Suprapubic skin (tissue), 4 donors: ENCODE measurements at regions not wholly inside any gene's neighbourhood (a gene's known extent, or its start where the extent isn't known, plus 50 kb on each side); places are given as distances from the start of the nearest gene placed in this dataset.

ENCODE experiments used
- DNase-seq, 2 donors: peaks; one replicate each; pipeline ENCODE4 v3.0.0-alpha.2; 2019; ENCODE audit warnings: low spot score in 2 of 2
- H3K27ac ChIP-seq: fragments of 200-600 bp; sonication (generic); one replicate; pipeline ENCODE4 v1.5.1; 2019
- H3K27me3 ChIP-seq: fragments of 200-600 bp; sonication (generic); one replicate; pipeline ENCODE4 v1.5.1; 2019
- H3K36me3 ChIP-seq: fragments of 200-600 bp; sonication (generic); one replicate; pipeline ENCODE4 v1.5.1; 2019
- H3K4me1 ChIP-seq: fragments of 200-600 bp; sonication (generic); one replicate; pipeline ENCODE4 v1.5.1; 2019
- H3K4me3 ChIP-seq: fragments of 200-600 bp; sonication (generic); one replicate; pipeline ENCODE4 v1.5.1; 2019; ENCODE audit warnings: mild to moderate bottlenecking
- H3K9me3 ChIP-seq: fragments of 200-600 bp; sonication (generic); one replicate; pipeline ENCODE4 v1.5.1; 2019
- EP300 ChIP-seq: sonication (generic); formaldehyde crosslinking; IDR thresholded peaks from one replicate; pipeline ENCODE4 v1.6.1; 2017; ENCODE audit warnings: antibody characterized with exemption
- POLR2A ChIP-seq, 2 donors: fragments of 450-650 bp; IDR thresholded peaks; one replicate each; pipeline ENCODE4 v1.6.1; 2017; ENCODE audit warnings: antibody characterized with exemption in 2 of 2, mild to moderate bottlenecking in 2 of 2, moderate library complexity in 2 of 2
- POLR2AphosphoS5 ChIP-seq, 3 donors: sonication (generic); formaldehyde crosslinking; IDR thresholded peaks; one replicate each; pipeline ENCODE4 v1.6.1; 2017; ENCODE audit warnings: antibody characterized with exemption in 3 of 3
- WGBS: methylation state at CpG from one replicate; pipeline ENCODE4 v1.1.5; 2018; 5-methylcytosine and 5-hydroxymethylcytosine counted together
- TF ChIP-seq, protein P1 (sequence below), 2 donors: fragments of 200-600 bp in 1 of 2; fragments of 450-650 bp in 1 of 2; sonication (generic) in 1 of 2; IDR thresholded peaks; one replicate each; pipeline ENCODE4 v1.5.1; 2016 to 2019; ENCODE audit warnings: antibody characterized with exemption in 2 of 2, mild to moderate bottlenecking in 1 of 2, moderate library complexity in 1 of 2

GRCh38 chr4:28360681-28361080 is 1500.0 kb downstream of the STIM2 start:
- Histone ChIP-seq H3K4me1 (no peaks in the 10 kb centered on the region), H3K27ac (no peak overlapping the region), H3K27me3 (no peaks in the 10 kb centered on the region), H3K4me3 (no peak overlapping the region), H3K36me3 (no peaks in the 10 kb centered on the region), H3K9me3 (no peaks in the 10 kb centered on the region)
- no peak for TF ChIP-seq POLR2AphosphoS5 (IDR thresholded peaks at IDR 0.05)
- 75% methylated on average over 2 of the region's 2 CpGs for WGBS
- DNase-seq, result no peak

DNA sequence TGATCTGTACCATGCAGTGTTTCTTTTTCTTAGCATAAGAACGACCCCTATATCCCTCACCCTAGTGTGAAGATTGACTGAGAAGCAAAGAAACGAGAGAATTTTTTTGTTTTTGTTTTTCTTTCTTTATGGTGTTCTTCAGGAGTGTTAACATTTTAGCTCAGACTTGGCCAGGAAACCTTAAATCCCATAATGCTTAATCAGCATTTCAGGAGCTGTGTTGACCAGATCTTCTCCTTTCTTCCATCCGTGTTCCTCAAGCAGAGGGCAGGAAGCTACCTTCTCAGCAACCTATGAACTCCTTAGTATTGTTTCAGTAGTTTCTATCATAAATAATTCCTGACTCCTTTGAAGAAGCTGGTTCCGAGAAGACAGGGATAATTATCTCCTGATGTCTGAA is 1501.5 kb downstream of the STIM2 start:
- Histone ChIP-seq H3K36me3 (no peaks in the 10 kb centered on the region), H3K27ac (no peak overlapping the region), H3K4me3 (no peak overlapping the region), H3K4me1 (no peaks in the 10 kb centered on the region), H3K9me3 (no peaks in the 10 kb centered on the region), H3K27me3 (no peaks in the 10 kb centered on the region)
- WGBS, result 67% methylated on average over 4 of the region's 4 CpGs
- no peak for TF ChIP-seq POLR2AphosphoS5 (IDR thresholded peaks at IDR 0.05)
- no peak for DNase-seq

- H3K27me3 ChIP-seq, result no peaks in the 10 kb centered on the region
- no peak for DNase-seq
- no peaks in the 10 kb centered on the region for H3K36me3 ChIP-seq
- 79% methylated on average over 1 of the region's 1 CpG for WGBS
- TF ChIP-seq POLR2A (IDR thresholded peaks at IDR 0.05), result no peak
- TF ChIP-seq POLR2AphosphoS5 (IDR thresholded peaks at IDR 0.05), result no peak
- TF ChIP-seq, protein P1, sequence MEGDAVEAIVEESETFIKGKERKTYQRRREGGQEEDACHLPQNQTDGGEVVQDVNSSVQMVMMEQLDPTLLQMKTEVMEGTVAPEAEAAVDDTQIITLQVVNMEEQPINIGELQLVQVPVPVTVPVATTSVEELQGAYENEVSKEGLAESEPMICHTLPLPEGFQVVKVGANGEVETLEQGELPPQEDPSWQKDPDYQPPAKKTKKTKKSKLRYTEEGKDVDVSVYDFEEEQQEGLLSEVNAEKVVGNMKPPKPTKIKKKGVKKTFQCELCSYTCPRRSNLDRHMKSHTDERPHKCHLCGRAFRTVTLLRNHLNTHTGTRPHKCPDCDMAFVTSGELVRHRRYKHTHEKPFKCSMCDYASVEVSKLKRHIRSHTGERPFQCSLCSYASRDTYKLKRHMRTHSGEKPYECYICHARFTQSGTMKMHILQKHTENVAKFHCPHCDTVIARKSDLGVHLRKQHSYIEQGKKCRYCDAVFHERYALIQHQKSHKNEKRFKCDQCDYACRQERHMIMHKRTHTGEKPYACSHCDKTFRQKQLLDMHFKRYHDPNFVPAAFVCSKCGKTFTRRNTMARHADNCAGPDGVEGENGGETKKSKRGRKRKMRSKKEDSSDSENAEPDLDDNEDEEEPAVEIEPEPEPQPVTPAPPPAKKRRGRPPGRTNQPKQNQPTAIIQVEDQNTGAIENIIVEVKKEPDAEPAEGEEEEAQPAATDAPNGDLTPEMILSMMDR (IDR thresholded peaks at IDR 0.05), result no peak
- no peak for TF ChIP-seq EP300
- no peak overlapping the region for H3K27ac ChIP-seq
- no peak overlapping the region for H3K4me3 ChIP-seq
- no peaks in the 10 kb centered on the region for H3K4me1 ChIP-seq
- H3K9me3 ChIP-seq, result no peaks in the 10 kb centered on the region
These were observed 1508.9 kb downstream of the STIM2 start for GRCh38 chr4:28369499-28369898.

DNA sequence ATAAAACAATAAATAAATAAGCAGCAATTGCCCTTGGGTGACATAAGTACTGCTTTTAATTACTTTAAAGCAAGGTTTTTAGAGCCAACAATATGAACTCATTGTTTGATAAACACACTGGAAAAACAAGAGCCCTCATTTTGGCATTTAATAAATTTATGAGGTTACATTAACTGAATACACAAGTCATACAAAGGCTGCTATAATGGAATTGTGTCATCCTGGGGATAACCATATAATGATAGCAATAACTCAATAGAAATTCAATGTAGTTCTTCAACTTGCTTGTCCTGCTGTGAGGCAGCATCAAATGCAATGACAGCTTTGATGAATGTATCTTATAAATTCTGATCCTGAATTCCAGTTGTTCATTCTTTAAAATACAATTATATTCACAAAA is 1512.5 kb downstream of the STIM2 start:
- H3K36me3 ChIP-seq, result no peaks in the 10 kb centered on the region
- TF ChIP-seq EP300, result no peak
- TF ChIP-seq, protein P1 (IDR thresholded peaks at IDR 0.05), result no peak
- no peak for TF ChIP-seq POLR2AphosphoS5 (IDR thresholded peaks at IDR 0.05)
- no peak for TF ChIP-seq POLR2A (IDR thresholded peaks at IDR 0.05)
- H3K9me3 ChIP-seq, result no peaks in the 10 kb centered on the region
- no peaks in the 10 kb centered on the region for H3K27me3 ChIP-seq
- no peaks in the 10 kb centered on the region for H3K4me1 ChIP-seq
- no peak overlapping the region for H3K27ac ChIP-seq
- H3K4me3 ChIP-seq, result no peak overlapping the region
- no peak for DNase-seq

DNA sequence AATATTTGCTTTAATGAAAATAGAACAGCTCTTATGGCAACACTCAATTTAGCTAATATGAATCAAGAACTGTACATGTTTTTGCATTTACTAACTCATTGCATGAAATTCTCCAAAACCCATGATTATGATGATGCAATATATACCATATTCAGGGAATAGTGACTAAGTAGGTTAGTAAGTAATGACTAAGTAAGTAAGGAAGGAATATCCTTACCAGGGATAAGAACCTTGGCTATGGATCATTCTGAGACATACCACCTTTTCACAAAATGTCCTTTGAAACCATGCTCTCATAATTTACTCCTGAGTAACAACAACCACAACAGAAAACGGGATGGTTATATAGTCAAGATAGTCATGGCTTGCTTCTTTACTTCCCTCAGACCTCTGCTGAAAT is 1513.0 kb downstream of the STIM2 start:
- H3K4me1 ChIP-seq, result no peaks in the 10 kb centered on the region

DNA sequence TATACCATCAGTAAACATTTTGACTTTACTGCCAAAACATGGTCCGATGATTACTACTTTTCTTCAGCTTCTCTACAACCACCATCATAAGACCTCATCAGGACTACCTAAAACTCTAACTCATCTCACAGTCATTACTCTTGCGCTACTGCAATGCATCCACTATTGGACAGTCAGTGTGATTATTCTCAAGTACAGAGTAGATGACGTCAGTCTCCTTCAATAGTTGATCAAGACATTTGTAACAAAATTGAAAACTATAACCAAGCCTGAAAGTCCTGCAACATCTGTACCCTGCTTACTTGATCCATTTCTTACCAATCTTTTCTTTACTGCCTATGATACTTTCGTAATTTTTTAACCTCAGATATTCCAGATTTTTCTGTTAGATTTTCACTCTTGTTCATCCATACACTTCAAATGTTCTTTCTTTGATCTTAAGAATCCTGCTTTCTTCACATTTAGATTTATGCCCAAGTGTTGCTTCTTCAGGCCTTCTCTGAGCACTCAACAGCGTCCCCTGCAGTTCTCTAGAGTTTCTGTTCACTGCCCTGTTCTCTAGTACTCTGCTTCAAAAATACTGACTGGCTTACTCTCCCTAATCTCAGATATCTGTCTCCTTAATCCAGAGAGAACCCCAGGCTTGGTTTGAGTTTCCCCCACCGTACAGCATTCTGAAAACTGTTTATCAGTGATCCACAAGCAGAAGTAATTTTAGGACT is 1517.6 kb downstream of the STIM2 start:
- no peaks in the 10 kb centered on the region for H3K4me1 ChIP-seq
- H3K27me3 ChIP-seq, result no peaks in the 10 kb centered on the region
- no peaks in the 10 kb centered on the region for H3K36me3 ChIP-seq
- TF ChIP-seq EP300 (no peak), POLR2AphosphoS5 (IDR thresholded peaks at IDR 0.05) (no peak), POLR2A (IDR thresholded peaks at IDR 0.05) (no peak)
- TF ChIP-seq, protein P1 (IDR thresholded peaks at IDR 0.05), result no peak
- no peak for DNase-seq
- 72% methylated on average over 6 of the region's 6 CpGs for WGBS
- H3K27ac ChIP-seq, result no peak overlapping the region
- no peak overlapping the region for H3K4me3 ChIP-seq
- peaks cover 2% of the 10 kb centered on the region for H3K9me3 ChIP-seq

More for the DNA sequence above, 1513.0 kb downstream of the STIM2 start:
- TF ChIP-seq POLR2A (IDR thresholded peaks at IDR 0.05), result no peak
- no peak for TF ChIP-seq EP300
- no peak for TF ChIP-seq POLR2AphosphoS5 (IDR thresholded peaks at IDR 0.05)
- TF ChIP-seq, protein P1 (IDR thresholded peaks at IDR 0.05), result no peak
- no peak overlapping the region for H3K27ac ChIP-seq
- no peaks in the 10 kb centered on the region for H3K27me3 ChIP-seq
- H3K4me3 ChIP-seq, result no peak overlapping the region
- no peaks in the 10 kb centered on the region for H3K9me3 ChIP-seq
- DNase-seq, result no peak
- H3K36me3 ChIP-seq, result no peaks in the 10 kb centered on the region
- 73% methylated on average over 1 of the region's 1 CpG for whole genome bisulfite sequencing
